ENCODE measurements at regions not wholly inside any gene's neighbourhood (a gene's known extent, or its start where the extent isn't known, plus 50 kb on each side); places are given as distances from the start of the nearest gene placed in this dataset.

DNA sequence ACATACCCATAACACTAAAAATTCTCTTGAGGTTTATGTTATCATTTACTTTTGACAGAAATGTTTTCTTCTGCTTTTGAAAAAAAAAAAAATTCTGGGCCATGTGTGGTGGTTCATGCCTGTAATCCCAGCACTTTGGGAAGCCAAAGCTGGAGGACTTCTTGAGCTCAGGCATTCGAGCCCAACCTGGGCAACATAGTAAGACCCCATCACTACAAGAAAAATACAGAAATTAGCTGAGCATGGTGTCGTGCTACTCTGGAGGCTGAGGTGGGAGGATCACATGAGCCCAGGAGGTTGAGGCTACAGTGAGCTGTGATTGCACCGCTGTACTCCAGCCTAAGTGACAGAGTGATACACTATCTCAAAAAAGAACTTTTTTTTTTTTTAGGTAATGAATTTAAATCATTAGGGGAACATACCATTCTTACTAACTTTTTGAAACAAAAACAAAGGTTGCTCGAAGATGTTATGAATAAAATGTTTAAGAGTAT is 148.8 kb upstream of the DMRT1 start:
- no TSS peak for BruUV-seq (replicated peaks)
- no peaks in the 10 kb centered on the region for H3K79me2 ChIP-seq (ENCODE audit: control insufficient read depth, insufficient read depth, low read length)
- no peaks in the 10 kb centered on the region for H3K9me3 ChIP-seq (replicated peaks; ENCODE audit: control insufficient read depth, insufficient read depth, low read length)
- peaks cover 1 to 3% of the 10 kb centered on the region in 2 experiments; a peak in 2 of 4 replicates for H3K27me3 ChIP-seq (replicated peaks in 1 of 2; ENCODE audit: control insufficient read depth in 2 of 2, insufficient read depth in 2 of 2, low read length in 1 of 2)
- in situ Hi-C loops (cut with MboI): no loop called here
- CTCF ChIA-PET: interaction anchor here (1.8 kb wide), 1 partner anchor 11 kb away, joined by 4 read pairs; no protein-coding TSS in a partner anchor
- H3K27ac ChIP-seq (ENCODE audit: control insufficient read depth, insufficient read depth): no peak overlapping the region
- RAD21 ChIA-PET (ENCODE audit: unreplicated experiment): interaction anchor here (0.8 kb wide), 1 partner anchor 310 kb away, joined by 3 read pairs; no protein-coding TSS in a partner anchor
- no peak overlapping the region for H3K4me3 ChIP-seq
- no peaks in the 10 kb centered on the region for H3K36me3 ChIP-seq (ENCODE audit: control insufficient read depth in 2 of 2, insufficient read depth in 2 of 2, low read length in 1 of 2)
- no peak overlapping the region for H2AFZ ChIP-seq (ENCODE audit: control insufficient read depth, low read depth, low read length)
- WGBS (ENCODE audit: insufficient coverage, insufficient replicate concordance, low lambda C conversion rate, missing lambda C conversion rate): 19% methylated on average over 4 of the region's 4 CpGs
- intact Hi-C loops (cut with micrococcal nuclease; ENCODE audit: unreplicated experiment): no loop called here
- POLR2A ChIA-PET: no interaction called here
- no peaks in the 10 kb centered on the region for H4K20me1 ChIP-seq (ENCODE audit: control insufficient read depth, insufficient read depth)
- FAIRE-seq (no peak), ATAC-seq (no peak), DNase-seq (ENCODE audit: low read depth, low spot score) (no peak)
- H3K4me1 ChIP-seq (ENCODE audit: control insufficient read depth, insufficient read depth, low read length): no peaks in the 10 kb centered on the region
- H3K9ac ChIP-seq (ENCODE audit: control insufficient read depth, insufficient read depth, low read length): no peak overlapping the region
- SMC1A ChIA-PET (ENCODE audit: uncharacterized antibody, unreplicated experiment): interaction anchor here (0.6 to 0.7 kb wide), 2 partner anchors 18 to 257 kb away, joined by 3 to 5 read pairs; no protein-coding TSS in a partner anchor
- TF ChIP-seq RELA (IDR thresholded peaks at IDR 0.05; ENCODE audit: borderline replicate concordance, partially characterized antibody): no peak
- TF ChIP-seq, protein P1, sequence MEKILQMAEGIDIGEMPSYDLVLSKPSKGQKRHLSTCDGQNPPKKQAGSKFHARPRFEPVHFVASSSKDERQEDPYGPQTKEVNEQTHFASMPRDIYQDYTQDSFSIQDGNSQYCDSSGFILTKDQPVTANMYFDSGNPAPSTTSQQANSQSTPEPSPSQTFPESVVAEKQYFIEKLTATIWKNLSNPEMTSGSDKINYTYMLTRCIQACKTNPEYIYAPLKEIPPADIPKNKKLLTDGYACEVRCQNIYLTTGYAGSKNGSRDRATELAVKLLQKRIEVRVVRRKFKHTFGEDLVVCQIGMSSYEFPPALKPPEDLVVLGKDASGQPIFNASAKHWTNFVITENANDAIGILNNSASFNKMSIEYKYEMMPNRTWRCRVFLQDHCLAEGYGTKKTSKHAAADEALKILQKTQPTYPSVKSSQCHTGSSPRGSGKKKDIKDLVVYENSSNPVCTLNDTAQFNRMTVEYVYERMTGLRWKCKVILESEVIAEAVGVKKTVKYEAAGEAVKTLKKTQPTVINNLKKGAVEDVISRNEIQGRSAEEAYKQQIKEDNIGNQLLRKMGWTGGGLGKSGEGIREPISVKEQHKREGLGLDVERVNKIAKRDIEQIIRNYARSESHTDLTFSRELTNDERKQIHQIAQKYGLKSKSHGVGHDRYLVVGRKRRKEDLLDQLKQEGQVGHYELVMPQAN (conservative IDR thresholded peaks at IDR 0.05): no peak
- no peak for TF ChIP-seq ATF7 (IDR thresholded peaks at IDR 0.05; ENCODE audit: low read depth)
- no peak for TF ChIP-seq BHLHE40 (IDR thresholded peaks at IDR 0.05; ENCODE audit: borderline replicate concordance in 1 of 2, low read depth in 2 of 2, low read length in 1 of 2)
- no peak for TF ChIP-seq IRF4 (IDR thresholded peaks at IDR 0.05; ENCODE audit: low read depth, low read length)
- no peak for TF ChIP-seq PAX8 (IDR thresholded peaks at IDR 0.05)
- TF ChIP-seq SMARCA5 (IDR thresholded peaks at IDR 0.05): no peak
- no peak for TF ChIP-seq NFIC (IDR thresholded peaks at IDR 0.05; ENCODE audit: low read depth, low read length)
- TF ChIP-seq BACH1 (IDR thresholded peaks at IDR 0.05; ENCODE audit: borderline replicate concordance): no peak
- TF ChIP-seq, protein P2, sequence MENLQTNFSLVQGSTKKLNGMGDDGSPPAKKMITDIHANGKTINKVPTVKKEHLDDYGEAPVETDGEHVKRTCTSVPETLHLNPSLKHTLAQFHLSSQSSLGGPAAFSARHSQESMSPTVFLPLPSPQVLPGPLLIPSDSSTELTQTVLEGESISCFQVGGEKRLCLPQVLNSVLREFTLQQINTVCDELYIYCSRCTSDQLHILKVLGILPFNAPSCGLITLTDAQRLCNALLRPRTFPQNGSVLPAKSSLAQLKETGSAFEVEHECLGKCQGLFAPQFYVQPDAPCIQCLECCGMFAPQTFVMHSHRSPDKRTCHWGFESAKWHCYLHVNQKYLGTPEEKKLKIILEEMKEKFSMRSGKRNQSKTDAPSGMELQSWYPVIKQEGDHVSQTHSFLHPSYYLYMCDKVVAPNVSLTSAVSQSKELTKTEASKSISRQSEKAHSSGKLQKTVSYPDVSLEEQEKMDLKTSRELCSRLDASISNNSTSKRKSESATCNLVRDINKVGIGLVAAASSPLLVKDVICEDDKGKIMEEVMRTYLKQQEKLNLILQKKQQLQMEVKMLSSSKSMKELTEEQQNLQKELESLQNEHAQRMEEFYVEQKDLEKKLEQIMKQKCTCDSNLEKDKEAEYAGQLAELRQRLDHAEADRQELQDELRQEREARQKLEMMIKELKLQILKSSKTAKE (IDR thresholded peaks at IDR 0.05; ENCODE audit: low read depth, poor library complexity, severe bottlenecking): no peak
- no peak for TF ChIP-seq TCF7 (IDR thresholded peaks at IDR 0.05; ENCODE audit: borderline replicate concordance)
- no peak for TF ChIP-seq RBBP5 (conservative IDR thresholded peaks at IDR 0.05)
- TF ChIP-seq BMI1 (IDR thresholded peaks at IDR 0.05; ENCODE audit: borderline replicate concordance): no peak
- TF ChIP-seq ZNF274 (IDR thresholded peaks at IDR 0.05; ENCODE audit: insufficient read depth, insufficient read length): no peak
- H3K4me2 ChIP-seq (ENCODE audit: control insufficient read depth, insufficient read depth): no peak overlapping the region

All from GM12878 (cell line).